Stomach smooth muscle (tissue), 2 donors: ENCODE measurements at regions not wholly inside any gene's neighbourhood (a gene's known extent, or its start where the extent isn't known, plus 50 kb on each side); places are given as distances from the start of the nearest gene placed in this dataset.
"Not testable (repeated sequence)": the region's sequence is repeated elsewhere in the genome, so short reads cannot be mapped to it uniquely, and the experiment has no call there.

Experiments used
- H3K27ac ChIP-seq: one replicate; pipeline ENCODE4 v1.7.0; 2013; ENCODE audit warnings: mild to moderate bottlenecking, low read length, inconsistent platforms
- H3K27me3 ChIP-seq, 2 donors: one replicate each; pipeline ENCODE4 v1.7.0; 2013; ENCODE audit warnings: low read length in 2 of 2; ENCODE audit not compliant: insufficient read depth in 2 of 2, control insufficient read depth in 1 of 2
- H3K36me3 ChIP-seq, 2 donors: one replicate each; pipeline ENCODE4 v1.7.0; 2013; ENCODE audit warnings: low read length in 2 of 2; ENCODE audit not compliant: control insufficient read depth in 2 of 2, insufficient read depth in 2 of 2
- H3K4me1 ChIP-seq: one replicate; pipeline ENCODE4 v1.7.0; 2013; ENCODE audit warnings: low read length; ENCODE audit not compliant: control insufficient read depth, insufficient read depth
- H3K4me3 ChIP-seq, 2 donors: one replicate each; pipeline ENCODE4 v1.7.0; 2013; ENCODE audit warnings: low read length in 2 of 2
- H3K9ac ChIP-seq, 2 donors: one replicate each; pipeline ENCODE4 v1.7.0; 2013; ENCODE audit warnings: low read length in 2 of 2, mild to moderate bottlenecking in 1 of 2
- H3K9me3 ChIP-seq, 2 donors: one replicate each; pipeline ENCODE4 v1.7.0; 2013; ENCODE audit warnings: low read length in 2 of 2; ENCODE audit not compliant: control insufficient read depth in 2 of 2
- donor health status: healthy.
- donor health status: Pancreatic carcinoma.

DNA sequence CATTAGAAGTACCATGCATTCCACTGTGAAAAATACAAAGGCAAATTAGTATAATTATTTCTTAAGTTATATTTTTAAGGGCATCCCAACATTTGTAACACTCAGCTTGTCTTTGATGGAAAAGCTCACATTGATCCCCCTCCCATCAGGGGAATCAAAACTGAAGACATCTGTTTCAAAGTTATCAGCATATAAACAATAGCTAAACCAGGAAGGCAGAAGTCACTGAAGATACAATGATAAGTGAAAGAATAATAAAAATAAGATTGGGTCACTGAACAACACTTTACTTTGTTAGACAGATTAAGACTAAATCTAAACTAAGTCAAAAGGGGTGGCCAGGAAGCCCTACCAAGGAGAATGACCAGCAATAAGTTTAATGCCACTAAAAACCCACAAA is 801.9 kb upstream of the ACO1 start:
- no peak overlapping the region for H3K9ac ChIP-seq
- no peaks in the 10 kb centered on the region for H3K27me3 ChIP-seq
- no peaks in the 10 kb centered on the region for H3K36me3 ChIP-seq
- H3K4me1 ChIP-seq = no peaks in the 10 kb centered on the region
- no peak overlapping the region for H3K27ac ChIP-seq
- H3K4me3 ChIP-seq = no peak overlapping the region
- H3K9me3 ChIP-seq = no peaks in the 10 kb centered on the region

DNA sequence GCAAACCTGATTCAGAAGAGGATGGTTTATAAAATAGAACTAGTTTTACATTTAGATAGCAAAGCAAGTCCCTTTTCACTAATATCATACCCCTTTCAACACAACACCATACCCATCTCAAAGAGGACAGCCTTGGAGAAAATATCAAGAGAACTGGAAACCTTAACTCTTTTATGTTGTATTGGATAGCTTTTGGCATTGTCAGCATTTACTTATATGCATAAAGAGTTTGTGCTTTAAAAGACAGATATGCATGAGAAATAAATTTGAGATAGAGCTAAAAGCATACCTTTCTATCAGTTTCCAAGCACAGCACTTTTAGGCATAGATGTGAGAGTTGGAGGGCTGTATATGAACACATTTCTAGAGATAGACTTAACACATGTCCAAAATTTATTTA is 799.3 kb upstream of the ACO1 start:
- no peaks in the 10 kb centered on the region for H3K9me3 ChIP-seq
- H3K27ac ChIP-seq = no peak overlapping the region
- no peaks in the 10 kb centered on the region for H3K4me1 ChIP-seq
- no peaks in the 10 kb centered on the region for H3K27me3 ChIP-seq
- no peaks in the 10 kb centered on the region for H3K36me3 ChIP-seq
- H3K9ac ChIP-seq = no peak overlapping the region
- H3K4me3 ChIP-seq = no peak overlapping the region

DNA sequence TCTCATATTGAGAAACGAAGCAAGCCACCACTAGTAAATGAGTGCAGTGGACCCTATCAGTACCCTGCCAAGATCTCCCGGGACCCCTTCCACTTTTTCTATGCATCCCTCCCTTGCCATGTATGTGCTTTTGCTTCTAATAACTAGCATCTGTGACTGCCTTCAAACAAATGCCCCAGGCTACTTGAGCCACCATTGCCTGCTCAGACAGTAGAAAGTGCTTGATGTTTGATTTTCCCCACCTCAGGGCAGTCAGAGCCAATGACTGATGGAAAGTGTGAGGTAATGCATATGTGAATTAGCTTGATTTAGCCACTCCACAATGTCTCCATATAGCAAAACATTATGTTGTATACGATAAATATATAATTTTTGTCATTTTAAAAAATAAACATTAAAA is 797.3 kb upstream of the ACO1 start:
- H3K9me3 ChIP-seq = no peaks in the 10 kb centered on the region
- no peaks in the 10 kb centered on the region for H3K27me3 ChIP-seq
- no peak overlapping the region for H3K4me3 ChIP-seq
- no peaks in the 10 kb centered on the region for H3K36me3 ChIP-seq
- H3K4me1 ChIP-seq = no peaks in the 10 kb centered on the region
- H3K27ac ChIP-seq = no peak overlapping the region
- no peak overlapping the region for H3K9ac ChIP-seq

DNA sequence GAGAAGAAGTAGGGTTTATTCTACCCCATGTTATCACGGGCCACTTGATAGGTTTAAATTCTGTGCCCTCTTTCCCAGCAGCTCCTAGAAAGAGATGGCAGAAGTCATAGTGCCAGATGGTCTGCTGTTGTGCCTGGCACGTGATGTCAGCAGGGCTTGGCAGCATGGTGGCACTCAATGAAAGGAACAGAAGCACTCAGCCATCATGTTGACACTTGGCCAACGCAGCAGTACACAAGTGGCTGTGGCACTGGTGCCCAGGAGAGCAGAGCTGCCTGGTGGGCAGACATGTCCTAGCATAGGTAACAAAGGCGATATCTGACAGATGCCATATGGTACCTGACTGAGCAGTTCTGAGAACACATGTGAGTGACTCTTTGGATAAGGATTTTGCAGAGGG is 796.4 kb upstream of the ACO1 start:
- Histone ChIP-seq H3K36me3 (no peaks in the 10 kb centered on the region), H3K9ac (no peak overlapping the region), H3K27ac (no peak overlapping the region), H3K4me1 (no peaks in the 10 kb centered on the region), H3K27me3 (no peaks in the 10 kb centered on the region), H3K4me3 (no peak overlapping the region), H3K9me3 (no peaks in the 10 kb centered on the region)

DNA sequence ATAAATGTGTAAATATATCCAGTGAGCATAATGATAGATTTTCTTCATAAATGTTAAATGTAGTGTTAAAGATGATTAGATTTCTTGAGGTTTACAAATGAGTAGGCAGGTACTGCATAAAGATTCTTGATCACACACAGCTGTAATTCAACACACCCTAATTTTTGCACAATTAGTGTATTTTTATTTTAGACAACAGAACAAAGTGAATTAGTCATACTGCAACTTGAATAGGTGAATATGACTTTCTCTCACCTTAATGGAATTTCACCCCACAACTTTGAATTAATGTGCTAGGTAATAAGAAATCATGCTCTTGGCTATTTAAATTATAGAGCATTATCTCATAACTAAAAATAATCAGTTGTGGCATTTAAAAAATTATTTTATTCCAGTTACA is 795.7 kb upstream of the ACO1 start:
- no peak overlapping the region for H3K9ac ChIP-seq
- H3K27ac ChIP-seq = no peak overlapping the region
- no peaks in the 10 kb centered on the region for H3K9me3 ChIP-seq
- H3K36me3 ChIP-seq = no peaks in the 10 kb centered on the region
- no peaks in the 10 kb centered on the region for H3K27me3 ChIP-seq
- H3K4me1 ChIP-seq = no peaks in the 10 kb centered on the region
- H3K4me3 ChIP-seq = no peak overlapping the region

DNA sequence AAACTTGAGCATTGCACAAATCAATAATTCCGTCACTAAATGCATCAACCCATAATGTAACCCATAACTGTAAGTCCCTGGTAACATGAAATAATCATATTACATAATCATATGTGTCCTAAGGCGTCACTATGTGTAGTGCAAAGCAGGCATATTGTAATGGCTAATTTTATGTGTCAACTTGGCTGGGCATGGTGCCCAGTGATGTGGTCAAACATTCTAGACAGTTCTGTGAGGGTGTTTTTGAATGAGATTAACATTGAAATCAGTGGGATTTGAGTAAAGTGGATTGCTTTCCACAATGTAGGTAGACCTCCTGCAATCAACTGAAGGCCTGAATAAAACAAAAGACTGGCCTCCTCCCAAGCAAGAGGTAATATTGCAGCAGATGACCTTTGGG is 794.4 kb upstream of the ACO1 start:
- H3K9ac ChIP-seq = no peak overlapping the region
- H3K36me3 ChIP-seq = no peaks in the 10 kb centered on the region
- H3K4me1 ChIP-seq = no peaks in the 10 kb centered on the region
- no peak overlapping the region for H3K4me3 ChIP-seq
- no peaks in the 10 kb centered on the region for H3K27me3 ChIP-seq
- no peaks in the 10 kb centered on the region for H3K9me3 ChIP-seq
- H3K27ac ChIP-seq = no peak overlapping the region

DNA sequence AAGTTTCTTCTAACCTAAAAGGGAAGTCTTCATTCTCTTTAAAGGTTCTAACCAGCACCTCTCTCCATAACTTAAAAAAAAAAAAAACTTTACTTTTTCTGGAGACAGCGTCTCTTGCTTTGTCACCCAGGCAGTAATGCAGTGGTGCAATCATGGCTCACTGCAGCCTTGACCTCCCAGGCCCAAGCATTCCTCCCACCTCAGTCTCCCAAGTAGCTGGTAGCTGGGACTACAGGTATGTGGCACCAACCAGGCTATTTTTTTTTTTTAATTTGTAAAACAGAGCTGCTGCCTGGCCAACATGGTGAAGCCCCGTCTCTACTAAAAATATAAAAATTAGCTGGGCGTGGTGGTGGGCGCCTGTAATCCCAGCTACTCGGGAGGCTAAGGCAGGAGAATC is 787.4 kb upstream of the ACO1 start:
- not testable (repeated sequence) for H3K27ac ChIP-seq, H3K4me1 ChIP-seq, H3K36me3 ChIP-seq, H3K9ac ChIP-seq, H3K9me3 ChIP-seq, H3K4me3 ChIP-seq, H3K27me3 ChIP-seq

DNA sequence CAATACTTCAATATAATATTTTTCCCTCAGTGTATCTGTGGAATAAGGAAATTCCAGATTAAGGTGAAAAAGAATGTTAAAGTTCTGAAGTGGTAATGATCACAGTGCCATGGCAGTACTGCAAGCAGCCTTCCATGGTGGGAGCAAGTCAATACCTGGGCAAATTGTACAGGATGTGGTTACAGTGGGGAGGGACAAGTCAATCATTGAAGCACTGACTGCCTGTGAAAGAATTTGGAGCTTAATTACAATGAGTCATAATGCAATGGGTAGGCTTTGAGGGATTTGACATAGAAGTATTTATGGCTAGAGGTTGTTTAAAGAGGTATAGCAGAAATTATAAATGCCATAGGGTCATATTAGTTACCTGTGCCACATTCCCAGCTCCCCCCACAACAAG is 786.5 kb upstream of the ACO1 start:
- no peaks in the 10 kb centered on the region for H3K4me1 ChIP-seq
- no peak overlapping the region for H3K27ac ChIP-seq
- no peak overlapping the region for H3K4me3 ChIP-seq
- no peaks in the 10 kb centered on the region for H3K27me3 ChIP-seq
- no peaks in the 10 kb centered on the region for H3K9me3 ChIP-seq
- no peaks in the 10 kb centered on the region for H3K36me3 ChIP-seq
- H3K9ac ChIP-seq = no peak overlapping the region

DNA sequence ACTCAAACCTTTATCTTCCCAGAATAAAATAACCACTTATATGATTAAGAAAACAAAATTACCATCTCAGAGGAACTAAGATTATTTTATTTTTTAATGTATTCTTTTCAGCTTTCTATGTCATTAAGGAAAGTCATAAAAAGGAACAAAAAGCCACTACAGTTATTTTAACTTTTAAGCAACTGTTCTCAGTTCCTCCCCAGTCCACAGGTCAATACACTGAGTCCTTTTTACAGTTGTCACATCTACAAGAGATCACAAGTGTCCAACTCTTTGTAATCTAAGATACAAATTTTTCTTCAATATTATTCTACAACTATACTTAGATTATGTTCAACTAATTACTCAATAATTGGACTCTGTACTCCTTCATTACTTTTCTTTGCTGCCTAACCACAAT is 782.8 kb upstream of the ACO1 start:
- Histone ChIP-seq H3K27ac (no peak overlapping the region), H3K4me1 (no peaks in the 10 kb centered on the region)

DNA sequence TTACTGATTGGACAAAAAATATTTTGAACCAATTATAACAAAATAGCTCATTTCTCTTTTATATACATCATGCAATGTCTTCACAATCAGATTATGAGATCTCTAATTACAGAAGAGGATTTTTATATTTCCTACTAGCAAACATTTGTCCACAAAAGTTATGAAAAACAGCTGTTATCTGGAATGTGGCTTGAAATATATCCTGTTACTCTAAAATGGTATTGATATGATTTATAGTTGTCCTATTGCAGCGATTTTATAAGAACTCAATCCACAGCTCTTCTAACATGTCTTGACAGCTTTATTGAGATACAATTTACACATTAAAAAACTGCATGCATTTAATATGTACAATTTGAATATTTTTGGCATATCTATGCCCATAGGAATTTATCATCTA is 779.9 kb upstream of the ACO1 start:
- Histone ChIP-seq H3K4me3 (no peak overlapping the region), H3K9ac (no peak overlapping the region), H3K36me3 (no peaks in the 10 kb centered on the region), H3K4me1 (no peaks in the 10 kb centered on the region), H3K9me3 (no peaks in the 10 kb centered on the region), H3K27me3 (no peaks in the 10 kb centered on the region), H3K27ac (no peak overlapping the region)

More for the DNA sequence above, 782.8 kb upstream of the ACO1 start:
- no peaks in the 10 kb centered on the region for H3K27me3 ChIP-seq
- no peaks in the 10 kb centered on the region for H3K36me3 ChIP-seq
- no peaks in the 10 kb centered on the region for H3K9me3 ChIP-seq
- H3K4me3 ChIP-seq = no peak overlapping the region
- H3K9ac ChIP-seq = no peak overlapping the region

DNA sequence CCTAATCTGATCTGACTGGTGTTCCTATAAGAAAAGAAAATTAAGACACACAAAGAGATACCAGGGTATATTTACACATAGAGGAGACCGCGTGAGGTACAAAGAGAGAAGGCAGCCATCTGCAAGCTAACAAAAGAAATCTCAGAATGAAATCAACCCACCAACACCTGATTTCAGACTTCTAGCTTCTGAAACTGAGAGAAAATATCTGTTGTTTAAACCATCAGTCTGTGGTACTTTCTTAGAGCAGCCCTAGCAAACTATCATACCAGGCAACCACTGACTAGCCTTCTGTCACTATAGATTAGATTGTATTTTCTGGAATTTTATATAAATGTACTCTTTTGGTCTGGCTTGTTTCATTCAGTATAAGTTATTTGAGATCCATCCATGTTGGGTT is 779.3 kb upstream of the ACO1 start:
- Histone ChIP-seq H3K9me3 (no peaks in the 10 kb centered on the region), H3K4me3 (no peak overlapping the region), H3K36me3 (no peaks in the 10 kb centered on the region), H3K27ac (no peak overlapping the region), H3K9ac (no peak overlapping the region), H3K4me1 (no peaks in the 10 kb centered on the region), H3K27me3 (no peaks in the 10 kb centered on the region)

DNA sequence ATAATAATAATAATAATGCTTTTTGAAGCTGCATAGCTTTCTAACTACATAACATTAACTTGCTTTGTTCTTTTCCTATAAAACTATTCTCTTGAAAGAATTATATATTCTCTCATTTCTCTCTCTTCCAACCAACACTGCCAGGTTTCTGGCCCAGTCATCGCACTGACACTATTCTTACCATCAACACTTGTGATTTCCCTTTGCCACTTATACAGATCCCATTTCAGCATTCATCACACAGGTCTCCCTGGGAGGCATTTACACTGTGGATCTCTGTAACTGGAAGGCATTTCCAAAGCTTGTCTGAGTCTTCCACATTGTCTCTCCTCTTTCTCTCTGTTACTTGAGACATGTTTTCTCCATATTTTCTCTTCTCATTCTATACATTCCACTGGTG is 777.8 kb upstream of the ACO1 start:
- H3K4me1 ChIP-seq = no peaks in the 10 kb centered on the region
- no peaks in the 10 kb centered on the region for H3K36me3 ChIP-seq

More for the DNA sequence above, 777.8 kb upstream of the ACO1 start:
- Histone ChIP-seq H3K9ac (no peak overlapping the region), H3K4me3 (no peak overlapping the region), H3K27me3 (no peaks in the 10 kb centered on the region), H3K9me3 (no peaks in the 10 kb centered on the region), H3K27ac (no peak overlapping the region)
